Activated CD8-positive, alpha-beta memory T cell treated with anti-CD3 and anti-CD28 coated beads for 48 hours (primary cell): ENCODE measurements at regions not wholly inside any gene's neighbourhood (a gene's known extent, or its start where the extent isn't known, plus 50 kb on each side); places are given as distances from the start of the nearest gene placed in this dataset.
"Not testable (repeated sequence)": the region's sequence is repeated elsewhere in the genome, so short reads cannot be mapped to it uniquely, and the experiment has no call there.

ENCODE experiments used
- DNase-seq, 3 experiments: peaks; one replicate each; pipeline ENCODE4 v3.0.0-alpha.2; 2020; ENCODE audit warnings: low read depth in 2 of 3, low spot score in 2 of 3

- DNase-seq: no peak
Measured at GRCh38 chr20:24418731-24419130, 50.7 kb upstream of the SYNDIG1 start.

DNA sequence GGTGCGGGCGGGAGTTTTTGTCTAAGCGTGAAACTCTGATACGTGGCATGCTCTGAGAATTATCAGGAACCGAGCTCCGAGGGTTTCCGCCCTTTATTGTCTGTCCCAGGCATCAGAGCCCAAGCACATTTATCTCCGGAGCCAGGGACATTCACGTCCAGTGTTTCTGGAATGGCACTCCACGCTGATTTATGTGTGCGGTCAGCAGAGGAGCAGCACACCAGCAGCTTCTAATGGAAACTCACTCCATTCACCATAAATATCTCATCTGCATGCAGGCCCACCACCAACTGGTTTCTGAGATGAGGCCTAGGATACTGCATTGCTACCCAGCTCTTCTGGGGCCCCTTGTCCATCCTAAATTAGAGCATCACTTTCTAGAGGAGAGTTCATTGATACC is 51.9 kb upstream of the SYNDIG1 start:
- DNase-seq: no peak

- not testable (repeated sequence) for DNase-seq
Measured at GRCh38 chr20:24415444-24415843, 54.0 kb upstream of the SYNDIG1 start.

DNA sequence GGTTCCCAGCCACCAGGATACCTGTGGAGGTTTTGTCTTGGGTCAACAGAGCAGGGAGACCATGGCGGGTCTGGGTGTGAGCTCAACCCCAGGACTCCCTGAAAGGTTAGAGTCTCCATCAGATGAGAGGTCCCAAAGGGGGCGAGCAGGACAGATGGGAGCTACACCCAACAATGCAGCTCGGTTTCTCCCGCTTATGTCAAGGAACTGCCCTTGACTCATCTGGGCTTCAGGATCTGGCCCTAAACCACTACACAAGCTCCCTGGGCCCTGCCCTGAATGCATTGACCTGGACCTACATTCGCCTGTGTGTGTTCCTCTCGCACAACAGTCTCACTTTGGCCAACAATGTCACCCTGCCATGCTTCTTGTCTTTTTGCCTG is 57.6 kb upstream of the SYNDIG1 start:
- no peak for DNase-seq

DNA sequence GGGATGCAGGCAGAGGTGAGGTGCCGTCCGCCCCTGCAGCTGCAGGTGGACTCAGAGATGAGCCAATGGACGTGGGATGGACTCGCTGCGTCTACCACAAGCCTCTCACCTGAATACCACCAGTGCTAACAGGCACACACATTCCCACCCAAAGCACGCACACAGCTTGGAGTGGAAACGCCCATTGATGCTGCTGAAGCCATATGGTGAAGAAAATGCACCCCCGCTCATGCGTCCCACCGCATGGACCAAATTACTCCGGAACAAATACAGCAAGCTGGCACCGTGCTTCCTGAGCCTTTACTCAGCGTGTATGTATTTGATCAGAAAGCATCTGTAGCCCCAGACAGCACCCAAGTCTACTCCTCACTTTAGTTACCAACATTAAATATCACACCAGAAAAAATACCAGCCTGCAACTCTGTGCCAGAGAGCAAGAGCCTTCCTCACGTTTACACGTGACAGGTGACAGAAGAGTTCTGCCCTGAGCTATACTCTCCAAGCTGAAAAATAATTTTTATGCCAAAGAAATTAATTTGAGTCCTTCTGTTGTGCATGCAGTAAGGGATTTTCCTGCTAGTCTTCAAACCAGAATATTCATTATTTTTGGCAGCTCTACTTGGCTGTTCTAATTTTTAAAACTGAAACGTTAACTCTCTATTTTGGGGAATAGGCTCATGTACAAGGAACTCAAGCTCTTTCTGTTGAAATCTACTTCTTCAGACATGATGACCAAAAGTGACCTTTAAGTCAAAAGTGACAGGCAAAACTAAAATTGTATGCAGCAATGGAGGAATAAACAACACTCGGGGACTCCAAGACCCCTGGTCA is 58.2 kb upstream of the SYNDIG1 start:
- DNase-seq: no peak

DNA sequence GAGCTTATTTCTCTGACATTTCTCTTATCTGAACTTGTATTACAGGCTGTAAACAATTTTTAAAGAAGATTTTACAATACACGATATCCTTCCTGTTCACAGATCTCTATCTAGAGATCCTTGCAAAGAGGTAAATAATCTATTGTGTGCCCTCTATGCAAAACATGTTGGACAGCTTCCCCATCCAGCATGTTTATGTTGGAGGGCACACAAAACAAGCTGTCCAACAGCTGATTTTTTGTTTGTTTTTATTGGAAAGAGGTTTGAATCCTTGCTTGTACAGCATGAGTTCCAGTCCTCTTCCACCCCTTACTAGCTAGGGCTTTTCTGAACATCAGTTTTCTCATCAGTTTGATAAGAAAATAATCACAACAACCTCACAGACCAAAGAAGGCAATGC is 62.3 kb upstream of the SYNDIG1 start:
- DNase-seq: no peak

DNA sequence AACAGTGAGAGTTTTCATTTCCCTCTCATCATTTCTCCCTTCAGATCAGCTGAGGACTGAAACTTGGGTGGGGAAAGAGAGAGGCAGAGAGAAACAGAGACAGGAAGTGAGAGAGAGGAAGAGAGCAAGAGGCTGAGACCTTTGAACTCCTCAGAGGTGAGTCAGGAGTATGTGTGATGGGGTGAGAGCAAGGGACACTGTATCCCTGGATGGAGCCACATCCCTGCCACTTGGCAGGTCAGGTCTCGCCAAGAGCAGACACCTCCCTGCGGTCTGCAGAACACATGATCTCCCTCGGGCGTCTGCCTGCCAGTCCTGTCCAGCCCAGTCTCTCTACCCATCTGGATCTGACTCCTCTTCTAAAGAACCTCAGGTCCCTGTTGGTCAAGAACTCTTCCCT is 62.7 kb upstream of the SYNDIG1 start:
- DNase-seq: no peak

DNA sequence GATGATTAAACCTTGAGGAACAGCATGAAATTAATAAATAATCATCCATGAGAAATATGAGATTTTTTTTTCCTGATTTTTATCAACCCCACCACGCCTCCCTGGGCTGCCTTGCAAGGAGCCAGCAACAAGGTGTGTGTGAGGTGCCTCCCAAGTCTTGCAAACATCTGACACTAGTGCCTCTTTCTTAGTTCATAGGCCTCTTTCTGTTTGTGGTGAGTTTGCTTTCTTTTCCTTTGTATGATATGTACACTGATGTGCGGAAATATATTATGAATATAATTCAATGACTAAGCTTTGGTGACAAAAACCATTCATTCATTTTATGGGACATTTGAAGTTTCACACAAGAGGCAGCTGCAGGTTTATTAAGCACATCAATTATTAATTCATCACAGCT is 63.2 kb upstream of the SYNDIG1 start:
- DNase-seq: no peak

DNA sequence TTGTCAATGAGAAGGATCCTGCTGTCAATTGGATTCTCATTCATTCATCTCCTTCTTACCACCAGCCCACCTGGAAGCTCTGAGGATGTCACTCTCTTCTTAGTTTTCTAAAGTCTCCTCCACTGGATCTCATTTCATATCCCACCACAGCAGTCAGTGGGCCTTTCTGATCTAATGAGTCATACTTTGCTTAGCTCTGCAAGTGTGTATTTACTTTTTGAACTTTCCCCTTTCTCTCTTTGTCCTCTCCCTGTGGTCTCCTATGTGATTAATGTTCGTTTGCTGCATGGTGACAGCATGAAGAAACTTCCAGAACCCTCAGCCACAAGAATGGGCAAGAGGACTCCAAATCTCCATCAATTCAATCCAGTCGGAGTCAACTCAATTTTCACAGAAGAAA is 63.6 kb upstream of the SYNDIG1 start:
- DNase-seq: no peak

DNA sequence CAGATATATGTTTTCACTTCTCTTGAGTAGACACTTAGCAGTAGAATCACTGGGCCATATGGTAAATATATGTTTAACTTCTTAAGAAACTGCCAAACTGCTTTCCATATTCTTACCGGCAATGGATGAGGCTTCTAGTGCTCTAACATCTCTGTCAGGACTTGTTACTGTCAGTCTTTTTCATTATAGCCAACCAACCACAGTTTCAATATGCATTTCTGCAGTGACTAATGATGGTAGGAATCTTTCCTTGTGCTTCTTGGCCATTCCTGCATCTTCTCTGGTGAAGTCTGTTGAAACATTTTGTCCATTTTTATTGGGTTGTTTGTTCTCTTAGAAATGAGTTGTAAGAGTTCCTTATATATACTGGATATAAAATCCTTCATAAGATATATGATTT is 66.0 kb upstream of the SYNDIG1 start:
- DNase-seq: no peak

- DNase-seq: no peak
Measured at GRCh38 chr20:24402188-24402587, 67.2 kb upstream of the SYNDIG1 start.

- no peak for DNase-seq
Measured at GRCh38 chr20:24395151-24395550, 74.3 kb upstream of the SYNDIG1 start.

- DNase-seq: no peak
Measured at GRCh38 chr20:24393903-24394302, 75.5 kb upstream of the SYNDIG1 start.

DNA sequence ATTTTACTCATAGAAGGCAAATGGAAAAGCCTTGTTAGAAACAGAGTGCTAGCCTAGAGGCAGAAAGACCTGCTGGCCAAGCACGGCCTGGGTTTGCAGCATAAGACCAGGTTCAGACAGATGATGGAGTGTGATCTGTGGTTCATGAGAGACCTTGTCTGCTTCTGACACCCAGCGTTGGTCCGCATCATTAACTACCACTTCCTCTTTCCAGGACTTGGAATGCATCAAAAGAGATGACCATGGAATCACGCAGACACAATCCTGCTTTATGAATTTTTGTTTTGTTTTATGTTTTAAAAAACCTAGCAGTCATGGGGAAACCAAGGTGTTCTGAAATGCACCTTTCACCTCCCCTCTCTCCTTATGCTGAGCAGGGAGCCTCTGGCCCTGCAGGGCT is 76.8 kb upstream of the SYNDIG1 start:
- DNase-seq: no peak

DNA sequence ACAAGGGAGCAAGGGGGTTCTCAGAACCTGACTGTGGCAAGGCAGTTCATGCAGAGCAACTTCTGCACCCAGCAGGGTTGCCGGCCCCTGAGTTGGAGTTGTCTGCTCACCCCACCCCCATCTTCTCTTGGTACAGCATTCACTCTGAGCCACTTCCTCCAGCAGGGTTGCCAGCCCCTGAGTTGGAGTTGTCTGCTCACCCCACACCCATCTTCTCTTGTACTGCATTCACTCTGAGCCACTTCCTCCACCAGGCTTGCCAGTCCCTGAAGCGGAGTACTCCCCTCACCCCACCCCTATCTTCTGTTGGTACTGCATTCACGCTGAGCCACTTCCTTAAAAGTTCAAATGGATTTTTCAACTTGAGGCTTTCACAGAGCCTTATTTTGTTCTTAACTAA is 79.7 kb upstream of the SYNDIG1 start:
- no peak for DNase-seq

DNA sequence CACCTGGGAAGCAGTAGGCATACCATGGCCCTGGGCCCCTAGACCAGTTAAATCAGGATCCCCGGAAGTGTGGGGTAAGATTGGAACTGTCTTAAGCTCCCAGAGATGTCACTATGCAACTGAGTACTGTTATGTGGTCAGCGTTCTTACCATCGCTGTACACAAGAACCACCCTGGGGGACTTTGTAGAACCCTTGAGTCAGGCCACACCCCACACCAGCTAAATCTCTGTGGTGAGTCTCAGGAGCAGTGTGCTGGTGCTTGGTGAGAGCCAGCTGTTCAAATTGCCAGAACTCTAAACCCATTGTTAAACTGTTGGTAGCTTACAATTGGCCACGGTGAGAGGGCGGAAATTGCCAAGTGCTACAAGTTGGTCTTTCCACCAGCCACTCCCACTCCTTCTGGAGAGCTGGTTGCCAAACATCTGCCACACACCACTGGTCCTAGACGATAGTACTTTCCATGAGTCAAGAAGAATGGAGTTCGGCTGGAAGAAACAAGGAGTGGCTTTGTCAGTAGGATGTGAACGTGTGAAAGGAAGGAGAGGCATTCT is 80.5 kb upstream of the SYNDIG1 start:
- DNase-seq: no peak

DNA sequence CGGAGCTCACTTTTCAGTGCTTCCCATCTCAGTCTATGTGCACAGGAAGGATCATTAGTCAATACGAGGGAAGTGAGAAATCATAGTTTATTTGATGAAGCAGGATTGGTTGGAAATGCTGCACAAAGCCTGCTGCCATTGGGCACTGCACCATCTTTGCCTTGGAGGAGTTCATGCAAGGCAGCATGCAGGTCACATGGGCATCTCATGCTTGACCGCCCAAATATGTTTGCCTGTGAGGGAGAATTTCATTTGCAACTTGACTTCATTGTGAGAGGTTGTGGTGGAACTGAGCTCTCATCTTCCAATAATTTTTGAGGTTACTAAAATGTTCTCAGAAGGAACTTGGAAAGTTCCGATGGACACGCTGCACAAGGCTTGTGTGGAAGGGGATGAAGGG is 83.9 kb upstream of the SYNDIG1 start:
- DNase-seq: no peak

DNA sequence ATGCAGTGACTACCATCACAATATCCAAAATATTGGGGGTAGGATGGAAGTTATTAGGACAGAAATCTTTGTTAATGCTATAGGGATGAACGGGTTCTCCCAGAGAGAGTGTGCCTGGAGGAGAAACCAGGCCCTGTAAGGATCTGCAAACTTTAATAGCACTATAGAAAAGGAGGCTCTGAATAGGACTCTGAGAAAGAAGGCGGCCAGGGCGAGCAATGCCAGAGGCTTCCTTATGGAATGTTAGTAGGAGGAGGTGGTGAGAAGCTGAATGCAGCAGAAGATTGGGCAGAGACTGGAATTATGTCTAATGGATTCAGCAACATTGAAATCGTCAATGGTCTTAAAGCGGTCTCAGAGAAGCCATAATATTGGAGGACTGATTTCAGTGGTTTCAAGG is 84.6 kb upstream of the SYNDIG1 start:
- no peak for DNase-seq

GRCh38 chr20:24382743-24383142 is 86.7 kb upstream of the SYNDIG1 start:
- DNase-seq: no peak

DNA sequence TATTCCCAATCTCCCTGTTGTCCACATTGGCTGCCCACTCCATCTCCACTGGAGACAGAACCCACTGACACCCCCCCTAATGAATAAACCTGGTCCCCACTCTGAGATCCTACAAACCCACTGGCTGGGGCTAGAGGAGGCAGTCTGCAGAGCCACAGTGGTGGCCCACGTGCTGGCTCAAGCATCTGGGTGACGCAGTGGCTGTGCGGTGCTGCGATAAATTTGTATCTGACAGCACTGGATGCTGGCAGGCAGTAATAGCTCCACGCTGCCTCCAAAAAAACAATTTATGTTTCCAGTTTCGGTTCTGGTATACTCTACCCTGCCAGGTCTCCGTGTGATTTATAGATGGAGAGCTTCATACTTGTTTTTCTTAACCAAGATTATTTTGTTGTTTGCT is 87.1 kb upstream of the SYNDIG1 start:
- DNase-seq: no peak

DNA sequence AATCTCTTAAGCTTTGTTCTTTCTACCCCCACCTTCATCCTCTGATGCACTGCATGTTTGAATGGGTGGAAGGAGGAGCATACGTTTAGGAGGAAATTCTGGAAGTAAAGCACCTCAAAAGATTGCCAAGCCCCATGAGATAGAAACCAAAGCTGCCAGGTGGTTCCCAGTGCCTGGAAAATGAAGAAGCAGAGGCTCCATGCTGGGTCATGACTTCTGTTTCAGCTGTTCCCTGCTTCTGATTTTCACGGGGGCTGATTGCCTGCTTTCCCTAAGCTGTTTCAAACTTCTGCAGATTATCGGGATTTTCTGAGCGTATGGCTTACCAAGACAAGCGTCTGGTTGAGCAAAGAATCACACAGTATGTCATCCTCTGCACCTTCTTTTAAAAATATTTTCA is 87.5 kb upstream of the SYNDIG1 start:
- DNase-seq: no peak

DNA sequence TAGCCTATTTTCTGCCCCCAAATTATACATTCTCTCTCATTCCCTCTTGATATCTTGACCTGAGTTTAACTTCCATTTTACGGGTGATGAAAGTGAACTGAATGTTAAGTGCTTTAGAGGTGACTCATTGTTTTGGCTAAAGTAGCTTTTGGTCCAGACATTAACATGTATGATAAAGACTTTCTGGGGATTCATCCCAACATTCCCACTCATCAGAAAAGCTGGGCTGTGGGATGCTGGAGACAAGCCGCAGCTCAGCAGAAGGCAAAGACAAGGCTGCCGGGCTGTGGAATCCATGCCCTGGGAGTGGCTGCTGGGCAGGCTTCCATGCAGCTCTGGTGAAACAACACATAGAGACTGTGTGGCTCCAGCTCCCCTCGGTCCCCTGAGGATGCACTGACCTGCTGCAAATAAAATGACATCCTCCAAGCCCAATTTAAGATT is 89.9 kb upstream of the SYNDIG1 start:
- no peak for DNase-seq
